SU-DHL-6 (cell line): ENCODE measurements at regions not wholly inside any gene's neighbourhood (a gene's known extent, or its start where the extent isn't known, plus 50 kb on each side); places are given as distances from the start of the nearest gene placed in this dataset.

Source experiments
- H2AFZ ChIP-seq: fragments of 200-600 bp; sonication (generic); 2 replicates; pipeline ENCODE4 v1.6.1; 2014; ENCODE audit warnings: low read depth, mild to moderate bottlenecking, moderate library complexity, mixed read lengths, antibody characterized with exemption, low read length; ENCODE audit not compliant: severe bottlenecking
- H3F3A ChIP-seq: fragments of 200-600 bp; shearing (Covaris generic); 2 replicates; pipeline ENCODE4 v1.6.0; 2016; ENCODE audit warnings: antibody characterized with exemption, mild to moderate bottlenecking; ENCODE audit not compliant: insufficient read depth
- H3K27ac ChIP-seq: fragments of 200-600 bp; sonication (generic); 2 replicates; pipeline ENCODE4 v1.5.1; 2016; ENCODE audit warnings: low read depth, mild to moderate bottlenecking, low read length, moderate library complexity, mixed read lengths
- H3K27me3 ChIP-seq: fragments of 200-600 bp; sonication (generic), shearing (Covaris generic); 2 replicates; pipeline ENCODE4 v1.6.0; 2014; ENCODE audit warnings: mild to moderate bottlenecking, low read length
- H3K36me3 ChIP-seq: fragments of 200-600 bp; sonication (generic); 2 replicates; pipeline ENCODE4 v1.6.1; 2014; ENCODE audit warnings: mild to moderate bottlenecking, low read length, mixed read lengths
- H3K4me2 ChIP-seq: fragments of 300-600, 200-600 bp; shearing (Covaris generic), sonication (generic); 2 replicates; pipeline ENCODE4 v1.6.0; 2014; ENCODE audit warnings: low read length, low read depth, mild to moderate bottlenecking; ENCODE audit not compliant: poor library complexity, severe bottlenecking
- H3K4me3 ChIP-seq: fragments of 200-600 bp; sonication (generic); 2 replicates; pipeline ENCODE4 v1.5.1; 2014; ENCODE audit warnings: antibody characterized with exemption, low read length, mild to moderate bottlenecking, mixed read lengths; ENCODE audit not compliant: insufficient read depth, poor library complexity, severe bottlenecking
- H3K79me2 ChIP-seq: fragments of 200-600 bp; sonication (generic); 2 replicates; pipeline ENCODE4 v1.6.1; 2014; ENCODE audit warnings: mild to moderate bottlenecking, low read length, moderate library complexity; ENCODE audit not compliant: insufficient read depth
- H3K9ac ChIP-seq: fragments of 200-600 bp; sonication (generic); 2 replicates; pipeline ENCODE4 v1.7.0; 2014; ENCODE audit warnings: mild to moderate bottlenecking, low read length
- H3K9me2 ChIP-seq: fragments of 200-600 bp; sonication (generic); replicated peaks from 2 replicates; pipeline ENCODE4 v1.6.1; 2014; ENCODE audit warnings: low read length; ENCODE audit not compliant: insufficient read depth
- H3K9me3 ChIP-seq: fragments of 200-600 bp; sonication (generic); 2 replicates; pipeline ENCODE4 v1.6.1; 2014; ENCODE audit warnings: low read length, mixed read lengths; ENCODE audit not compliant: insufficient read depth
- H4K20me1 ChIP-seq: fragments of 200-600 bp; sonication (generic); 2 replicates; pipeline ENCODE4 v1.6.1; 2014; ENCODE audit warnings: low read depth, mild to moderate bottlenecking, antibody characterized with exemption, low read length, moderate library complexity, mixed read lengths
- CTCF ChIP-seq: fragments of 200-600 bp; sonication (generic); IDR thresholded peaks from one replicate; pipeline ENCODE4 v1.5.1; 2017; ENCODE audit warnings: antibody characterized with exemption, mild to moderate bottlenecking, low read length, moderate library complexity; ENCODE audit not compliant: insufficient read depth, poor library complexity, severe bottlenecking
- EZH2phosphoT487 ChIP-seq: fragments of 200-600 bp; sonication (generic), shearing (Covaris generic); conservative IDR thresholded peaks from 2 replicates; pipeline ENCODE4 v1.6.1; 2018; ENCODE audit warnings: mild to moderate bottlenecking, antibody characterized with exemption, low read length, moderate library complexity, mixed read lengths

- Histone ChIP-seq H3K27ac (no peak overlapping the region), H3K79me2 (no peaks in the 10 kb centered on the region), H3F3A (no peaks in the 10 kb centered on the region), H3K36me3 (no peaks in the 10 kb centered on the region), H3K27me3 (no peaks in the 10 kb centered on the region), H2AFZ (no peak overlapping the region), H3K9me3 (peaks cover 7% of the 10 kb centered on the region; the same call in 1 of the 2 replicates), H4K20me1 (no peaks in the 10 kb centered on the region), H3K4me2 (no peak overlapping the region), H3K9ac (no peak overlapping the region), H3K9me2 (no peaks in the 10 kb centered on the region), H3K4me3 (no peak overlapping the region)
- no peak for TF ChIP-seq CTCF
These were observed 101.0 kb upstream of the GUCA2B start for GRCh38 chr1:42052072-42052699.

- no peaks in the 10 kb centered on the region for H4K20me1 ChIP-seq
- no peaks in the 10 kb centered on the region for H3K79me2 ChIP-seq
- no peaks in the 10 kb centered on the region for H3F3A ChIP-seq
- H2AFZ ChIP-seq, result no peak overlapping the region
- no peaks in the 10 kb centered on the region for H3K9me2 ChIP-seq
- H3K9ac ChIP-seq, result no peak overlapping the region
- no peak overlapping the region for H3K4me3 ChIP-seq
- H3K27me3 ChIP-seq, result no peaks in the 10 kb centered on the region
- no peak overlapping the region for H3K4me2 ChIP-seq
- no peak overlapping the region for H3K27ac ChIP-seq
- no peaks in the 10 kb centered on the region for H3K36me3 ChIP-seq
- H3K9me3 ChIP-seq, result no peaks in the 10 kb centered on the region
- TF ChIP-seq CTCF (no peak), EZH2phosphoT487 (no peak)
These were observed 105.7 kb upstream of the GUCA2B start for GRCh38 chr1:42047508-42047880.

- H3K36me3 ChIP-seq, result no peaks in the 10 kb centered on the region
- H2AFZ ChIP-seq, result no peak overlapping the region
- H3K27me3 ChIP-seq, result no peaks in the 10 kb centered on the region
- TF ChIP-seq CTCF, result no peak
- TF ChIP-seq EZH2phosphoT487, result no peak
- H3K9me2 ChIP-seq, result no peaks in the 10 kb centered on the region
- H3K9me3 ChIP-seq, result no peaks in the 10 kb centered on the region
- no peaks in the 10 kb centered on the region for H3K79me2 ChIP-seq
- H3F3A ChIP-seq, result no peaks in the 10 kb centered on the region
- H4K20me1 ChIP-seq, result no peaks in the 10 kb centered on the region
- no peak overlapping the region for H3K4me3 ChIP-seq
- H3K27ac ChIP-seq, result no peak overlapping the region
- no peak overlapping the region for H3K4me2 ChIP-seq
- H3K9ac ChIP-seq, result no peak overlapping the region
These were observed 106.3 kb upstream of the GUCA2B start for GRCh38 chr1:42046761-42047507.
